ENCODE measurements at regions not wholly inside any gene's neighbourhood (a gene's known extent, or its start where the extent isn't known, plus 50 kb on each side); places are given as distances from the start of the nearest gene placed in this dataset.

DNA sequence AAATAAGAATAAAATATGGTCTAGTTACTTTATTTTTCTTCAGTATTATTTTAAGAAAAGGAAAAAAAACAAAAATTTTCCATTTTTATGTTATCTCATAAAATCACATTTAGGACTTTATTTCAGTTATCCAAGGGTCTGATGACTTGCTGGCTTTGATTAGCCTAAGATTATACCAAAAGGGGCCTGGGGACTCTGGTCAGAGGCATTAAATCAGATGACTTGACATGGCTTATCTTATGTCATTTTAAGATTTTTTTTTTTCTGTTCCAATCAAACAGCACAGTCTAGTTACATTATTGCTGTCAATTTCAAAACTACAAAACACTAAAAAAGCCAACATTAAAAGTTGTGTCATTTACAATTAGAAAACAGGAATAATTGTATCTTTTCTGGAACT lies 725.4 kb upstream of the NR2F2 start (continued):
- TF ChIP-seq GTF2F1 (IDR thresholded peaks at IDR 0.05; ENCODE audit: borderline replicate concordance, low read depth, low read length) = no peak
- no peak for TF ChIP-seq ASH2L (IDR thresholded peaks at IDR 0.05; ENCODE audit: low read length)
- TF ChIP-seq BACH1 (IDR thresholded peaks at IDR 0.05; ENCODE audit: low read length) = no peak

All from H1 (cell line).